ENCODE measurements at regions not wholly inside any gene's neighbourhood (a gene's known extent, or its start where the extent isn't known, plus 50 kb on each side); places are given as distances from the start of the nearest gene placed in this dataset.
A peak's percentile ranks its signal among the peaks of the same experiment; 100 is the strongest.

GRCh38 chr9:32220750-32221149 lies 163.7 kb upstream of the ACO1 start:
- no peak overlapping the region for H3K4ac ChIP-seq (replicated peaks; ENCODE audit: insufficient read length, low read depth, low read length)
- H3K14ac ChIP-seq (ENCODE audit: insufficient read length): no peak overlapping the region
- FAIRE-seq (no peak), DNase-seq (ENCODE audit: low read depth in 1 of 2, low spot score in 2 of 2) (no peak)
- no peaks in the 10 kb centered on the region for H3K79me2 ChIP-seq (ENCODE audit: control insufficient read depth in 1 of 2, insufficient read depth in 2 of 2, low read length in 2 of 2)
- no peak overlapping the region for H3K9ac ChIP-seq (replicated peaks in 1 of 4; ENCODE audit: extremely low read depth in 1 of 4, low read depth in 3 of 4, low read length in 3 of 4)
- no peak overlapping the region for H3K4me3 ChIP-seq (ENCODE audit: extremely low read depth in 1 of 4, insufficient read depth in 2 of 4, low read depth in 3 of 4, low read length in 4 of 4)
- H2BK5ac ChIP-seq (ENCODE audit: low read depth, low read length): no peak overlapping the region
- no peak overlapping the region for H2AFZ ChIP-seq (ENCODE audit: low read length)
- H3K56ac ChIP-seq (replicated peaks; ENCODE audit: insufficient read length, low read depth, low read length): no peak overlapping the region
- WGBS, 2 experiments (ENCODE audit: extremely low coverage in 1 of 2, insufficient coverage in 1 of 2, insufficient read length in 1 of 2, insufficient replicate concordance in 2 of 2, low coverage in 1 of 2, low lambda C conversion rate in 2 of 2, missing lambda C conversion rate in 1 of 2): 66% methylated on average over 2 of the region's 2 CpGs; no CpG with 5 or more reads in 1 of the 2 experiments
- no peaks in the 10 kb centered on the region for H3K36me3 ChIP-seq (ENCODE audit: control insufficient read depth in 2 of 4, insufficient read depth in 4 of 4, low read length in 3 of 4)
- H2BK12ac ChIP-seq (ENCODE audit: low read depth, low read length): no peak overlapping the region
- no peak overlapping the region for H2BK15ac ChIP-seq (ENCODE audit: low read length)
- no peaks in the 10 kb centered on the region for H3K27me3 ChIP-seq (replicated peaks in 1 of 4; ENCODE audit: control insufficient read depth in 3 of 4, extremely low read depth in 1 of 4, insufficient read depth in 3 of 4, low read length in 3 of 4)
- H4K20me1 ChIP-seq (replicated peaks in 1 of 2; ENCODE audit: control insufficient read depth in 1 of 2, insufficient read depth in 2 of 2, low read length in 2 of 2): no peaks in the 10 kb centered on the region
- POLR2A ChIA-PET (ENCODE audit: partially characterized antibody): no interaction called here
- H3K23ac ChIP-seq (ENCODE audit: insufficient read length): no peak overlapping the region
- H3K27ac ChIP-seq (ENCODE audit: low read depth, low read length): no peak overlapping the region
- H3K4me1 ChIP-seq (replicated peaks in 1 of 4; ENCODE audit: control insufficient read depth in 3 of 4, insufficient read depth in 4 of 4, low read length in 3 of 4): peaks cover 0 to 5% (median 3%) of the 10 kb centered on the region in 4 experiments; a peak in 4 of 7 replicates
- no peak overlapping the region for H3K18ac ChIP-seq (ENCODE audit: extremely low read depth, low read length)
- TF ChIP-seq NRF1 (IDR thresholded peaks at IDR 0.05; ENCODE audit: low read depth, low read length) (no peak), CHD2 (IDR thresholded peaks at IDR 0.05; ENCODE audit: low read length) (no peak)
- H3K9me3 ChIP-seq (ENCODE audit: insufficient read depth in 2 of 2, low read depth in 1 of 2, low read length in 1 of 2): no peaks in the 10 kb centered on the region
- no peak overlapping the region for H2AK5ac ChIP-seq (ENCODE audit: low read depth, low read length)
- H3K79me1 ChIP-seq (ENCODE audit: low read depth, low read length): no peaks in the 10 kb centered on the region
- CTCF ChIA-PET (ENCODE audit: partially characterized antibody): no interaction called here
- no peak overlapping the region for H2BK20ac ChIP-seq (ENCODE audit: low read length)
- peak overlapping the region in 1 of 2 experiments; percentile 20; a peak in 1 of 4 replicates for H3K4me2 ChIP-seq (ENCODE audit: insufficient read depth in 1 of 2, low read depth in 2 of 2, low read length in 2 of 2)
- no peak overlapping the region for H2BK120ac ChIP-seq (replicated peaks; ENCODE audit: low read depth, low read length)
- no peak overlapping the region for H4K91ac ChIP-seq (replicated peaks; ENCODE audit: insufficient read length, low read length)
- H4K8ac ChIP-seq (ENCODE audit: extremely low read depth, insufficient read depth, low read length): no peak overlapping the region
- H4K5ac ChIP-seq (ENCODE audit: insufficient read length, low read depth, low read length): no peak overlapping the region
- H3K23me2 ChIP-seq (ENCODE audit: low read depth, low read length): no peaks in the 10 kb centered on the region
